Panc1 (cell line): ENCODE measurements at regions not wholly inside any gene's neighbourhood (a gene's known extent, or its start where the extent isn't known, plus 50 kb on each side); places are given as distances from the start of the nearest gene placed in this dataset.

Experiments used
- ATAC-seq: fragments of 200-7000 bp; cut with Tn5 transposase; 2 replicates; pipeline ENCODE4 v1.9.1; 2020; ENCODE audit warnings: mild to moderate bottlenecking, moderate library complexity
- BruUV-seq: library from RNA; stranded (reverse); fragments of 400-500 nt; replicated peaks from 2 replicates; lab custom pipeline; 2021; lab: Mats Ljungman, UMichigan
- CTCF ChIA-PET: fragments of 300-600 bp; sonication (Branson Sonifier 250); formaldehyde crosslinking; loops from one replicate; lab custom pipeline; 2022; ENCODE audit warnings: antibody characterized with exemption; lab: Charles Lee
- POLR2A ChIA-PET: fragments of 300-600 bp; sonication (Branson Sonifier 250); formaldehyde crosslinking; loops from one replicate; lab custom pipeline; 2022; ENCODE audit warnings: antibody characterized with exemption; lab: Charles Lee
- DNase-seq: peaks from one replicate; pipeline ENCODE4 v3.0.0-alpha.2; 2010; ENCODE audit warnings: low read depth, low spot score
- H3K27ac ChIP-seq: 2 replicates; pipeline ENCODE4 v1.5.1; 2011; ENCODE audit warnings: mild to moderate bottlenecking, low read length, inconsistent platforms
- H3K27me3 ChIP-seq: fragments of 200-500 bp; sonication (Bioruptor generic); 2 replicates; pipeline ENCODE4 v1.6.0; 2014; ENCODE audit warnings: low read length, inconsistent platforms; ENCODE audit not compliant: control insufficient read depth, insufficient read depth
- H3K36me3 ChIP-seq: fragments of 200-500 bp; sonication (Bioruptor generic); 2 replicates; pipeline ENCODE4 v1.5.1; 2014; ENCODE audit warnings: inconsistent platforms, mild to moderate bottlenecking, low read length, moderate library complexity; ENCODE audit not compliant: control insufficient read depth, insufficient read depth
- H3K4me1 ChIP-seq: 2 replicates; pipeline ENCODE4 v1.5.1; 2011; ENCODE audit warnings: inconsistent platforms, mild to moderate bottlenecking, low read length, moderate library complexity; ENCODE audit not compliant: control insufficient read depth, insufficient read depth
- H3K4me3 ChIP-seq, 2 experiments: 2 replicates each; pipeline ENCODE4 v1.5.1; 2011 to 2012; ENCODE audit warnings: low read depth in 2 of 2, low read length in 2 of 2, mild to moderate bottlenecking in 2 of 2, inconsistent platforms in 1 of 2, moderate library complexity in 1 of 2
- H3K9me3 ChIP-seq: fragments of 200-500 bp; sonication (Bioruptor generic); 2 replicates; pipeline ENCODE4 v1.5.1; 2014; ENCODE audit warnings: low read depth, mild to moderate bottlenecking, inconsistent platforms, low read length, moderate library complexity; ENCODE audit not compliant: control insufficient read depth, insufficient read depth
- CTCF ChIP-seq: fragments of 450-650 bp; IDR thresholded peaks from 2 replicates; pipeline ENCODE4 v1.5.1; 2017; ENCODE audit warnings: mild to moderate bottlenecking
- POLR2AphosphoS5 ChIP-seq: IDR thresholded peaks from 2 replicates; pipeline ENCODE4 v1.6.1; 2012; ENCODE audit warnings: mild to moderate bottlenecking, low read depth, low read length, moderate library complexity
- SIN3A ChIP-seq: IDR thresholded peaks from 2 replicates; pipeline ENCODE4 v1.6.1; 2012; ENCODE audit warnings: low read depth, mild to moderate bottlenecking, low read length, moderate library complexity, borderline replicate concordance; ENCODE audit not compliant: insufficient read depth
- TCF7L2 ChIP-seq: IDR thresholded peaks from 2 replicates; pipeline ENCODE4 v1.6.1; 2011; ENCODE audit warnings: mild to moderate bottlenecking, low read depth, low read length, inconsistent platforms
- in situ Hi-C: cut with HindIII; loops from 2 replicates; pipeline ENCODE4 v1.10.0; 2016; ENCODE audit warnings: low sequenced_read_pairs, low pct_unique_long_range_greater_than_20kb
- intact Hi-C: fragments of 100-400 bp; cut with micrococcal nuclease; formaldehyde crosslinking; loops from one replicate; pipeline ENCODE4 v1.10.0; 2022; ENCODE audit not compliant: unreplicated experiment
- TF ChIP-seq, protein P1 (sequence below), 2 experiments: IDR thresholded peaks; 2 replicates each; pipeline ENCODE4 v1.6.1; 2011 to 2012; ENCODE audit warnings: low read depth in 2 of 2, control low read depth in 1 of 2, low read length in 1 of 2, mild to moderate bottlenecking in 1 of 2, moderate library complexity in 1 of 2; ENCODE audit not compliant: insufficient read depth in 1 of 2

DNA sequence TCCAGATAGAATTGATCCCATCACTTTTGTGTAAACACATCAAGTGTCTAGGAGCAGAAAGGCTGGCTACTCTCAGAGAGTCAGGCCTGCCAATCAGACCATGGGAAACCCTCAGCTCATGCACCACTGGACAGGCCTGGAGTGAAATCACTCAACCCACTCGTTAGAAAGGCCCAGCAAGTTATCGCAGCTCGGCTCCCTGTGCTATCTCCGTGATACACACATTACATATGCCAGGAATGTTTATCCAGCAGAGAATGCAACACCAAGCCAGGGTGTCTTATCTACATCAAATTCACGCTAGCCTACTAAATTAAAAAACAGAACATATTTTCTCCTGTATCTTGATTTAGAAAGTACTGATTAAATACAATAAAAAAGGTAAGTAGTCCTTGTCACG lies 232.4 kb upstream of the FOXQ1 start:
- in situ Hi-C loops = no loop called here
- no peaks in the 10 kb centered on the region for H3K4me1 ChIP-seq
- no peaks in the 10 kb centered on the region for H3K9me3 ChIP-seq
- no TSS peak for BruUV-seq
- H3K4me3 ChIP-seq = no peak overlapping the region
- TF ChIP-seq TCF7L2 (no peak), SIN3A (no peak), POLR2AphosphoS5 (no peak), CTCF (no peak)
- TF ChIP-seq, protein P1, sequence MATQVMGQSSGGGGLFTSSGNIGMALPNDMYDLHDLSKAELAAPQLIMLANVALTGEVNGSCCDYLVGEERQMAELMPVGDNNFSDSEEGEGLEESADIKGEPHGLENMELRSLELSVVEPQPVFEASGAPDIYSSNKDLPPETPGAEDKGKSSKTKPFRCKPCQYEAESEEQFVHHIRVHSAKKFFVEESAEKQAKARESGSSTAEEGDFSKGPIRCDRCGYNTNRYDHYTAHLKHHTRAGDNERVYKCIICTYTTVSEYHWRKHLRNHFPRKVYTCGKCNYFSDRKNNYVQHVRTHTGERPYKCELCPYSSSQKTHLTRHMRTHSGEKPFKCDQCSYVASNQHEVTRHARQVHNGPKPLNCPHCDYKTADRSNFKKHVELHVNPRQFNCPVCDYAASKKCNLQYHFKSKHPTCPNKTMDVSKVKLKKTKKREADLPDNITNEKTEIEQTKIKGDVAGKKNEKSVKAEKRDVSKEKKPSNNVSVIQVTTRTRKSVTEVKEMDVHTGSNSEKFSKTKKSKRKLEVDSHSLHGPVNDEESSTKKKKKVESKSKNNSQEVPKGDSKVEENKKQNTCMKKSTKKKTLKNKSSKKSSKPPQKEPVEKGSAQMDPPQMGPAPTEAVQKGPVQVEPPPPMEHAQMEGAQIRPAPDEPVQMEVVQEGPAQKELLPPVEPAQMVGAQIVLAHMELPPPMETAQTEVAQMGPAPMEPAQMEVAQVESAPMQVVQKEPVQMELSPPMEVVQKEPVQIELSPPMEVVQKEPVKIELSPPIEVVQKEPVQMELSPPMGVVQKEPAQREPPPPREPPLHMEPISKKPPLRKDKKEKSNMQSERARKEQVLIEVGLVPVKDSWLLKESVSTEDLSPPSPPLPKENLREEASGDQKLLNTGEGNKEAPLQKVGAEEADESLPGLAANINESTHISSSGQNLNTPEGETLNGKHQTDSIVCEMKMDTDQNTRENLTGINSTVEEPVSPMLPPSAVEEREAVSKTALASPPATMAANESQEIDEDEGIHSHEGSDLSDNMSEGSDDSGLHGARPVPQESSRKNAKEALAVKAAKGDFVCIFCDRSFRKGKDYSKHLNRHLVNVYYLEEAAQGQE (IDR thresholded peaks at IDR 0.05; ENCODE audit: insufficient read depth in 1 of 2, low read depth in 2 of 2, low read length in 1 of 2) = no peak
- intact Hi-C loops = no loop called here
- ATAC-seq = peak; percentile 53; the same call in 1 of the 2 replicates
- no peak for DNase-seq
- no peak overlapping the region for H3K27ac ChIP-seq
- ChIA-PET POLR2A (no interaction called here), CTCF (no interaction called here)
- H3K27me3 ChIP-seq = no peaks in the 10 kb centered on the region
- H3K36me3 ChIP-seq = no peaks in the 10 kb centered on the region

DNA sequence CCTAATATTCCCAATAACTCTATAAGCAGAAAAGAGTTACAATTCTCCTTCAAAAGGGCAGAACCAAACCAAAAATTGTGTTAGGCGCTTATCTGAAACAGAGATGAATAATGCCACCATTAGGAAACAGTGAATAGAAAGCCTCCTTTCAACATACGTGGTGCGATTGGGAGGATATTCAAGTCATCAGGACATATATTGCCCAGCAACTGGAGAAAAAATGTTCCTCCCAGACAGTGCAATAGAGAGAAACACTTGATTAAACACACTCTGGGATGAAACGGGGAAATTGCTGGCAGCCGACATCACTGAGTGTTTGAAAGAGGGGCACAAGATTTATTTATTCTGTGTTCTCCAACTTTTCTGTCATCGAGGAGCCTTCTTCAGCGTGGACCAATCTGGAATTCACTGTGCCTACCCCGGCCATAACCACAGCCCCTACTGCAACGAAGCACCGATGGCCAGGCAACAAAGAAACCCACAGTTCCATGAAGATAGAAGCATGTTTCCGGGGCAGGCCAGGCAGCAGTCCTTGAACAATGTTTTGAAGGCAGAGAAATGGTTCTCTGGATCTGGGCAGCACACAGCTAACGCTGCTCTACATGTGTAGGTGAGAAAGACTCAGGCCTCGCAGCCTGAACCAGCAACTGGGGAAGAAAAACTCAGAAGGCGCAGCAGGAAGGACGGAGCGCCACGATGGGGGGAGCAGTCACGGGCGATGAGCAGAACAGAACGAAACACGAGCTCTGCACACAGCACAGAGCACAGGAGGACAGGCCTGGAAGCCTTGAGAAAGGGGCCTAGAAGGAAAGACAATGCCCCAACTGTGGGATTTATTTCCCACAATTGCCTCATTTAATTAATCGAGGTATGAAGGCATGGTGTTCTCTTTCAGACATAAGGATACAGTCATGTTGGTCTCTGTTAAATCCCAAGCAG lies 234.2 kb upstream of the FOXQ1 start:
- DNase-seq = no peak
- no peaks in the 10 kb centered on the region for H3K9me3 ChIP-seq
- no peaks in the 10 kb centered on the region for H3K36me3 ChIP-seq
- TF ChIP-seq POLR2AphosphoS5 (no peak), SIN3A (no peak), TCF7L2 (no peak), CTCF (no peak)
- TF ChIP-seq, protein P1 (IDR thresholded peaks at IDR 0.05; ENCODE audit: insufficient read depth in 1 of 2, low read depth in 2 of 2, low read length in 1 of 2) = no peak
- POLR2A ChIA-PET = no interaction called here
- no peak overlapping the region for H3K4me3 ChIP-seq
- ATAC-seq = no peak
- no TSS peak for BruUV-seq
- H3K4me1 ChIP-seq = no peaks in the 10 kb centered on the region
- H3K27ac ChIP-seq = no peak overlapping the region
- in situ Hi-C loops = no loop called here
- intact Hi-C loops = no loop called here
- CTCF ChIA-PET = no interaction called here
- no peaks in the 10 kb centered on the region for H3K27me3 ChIP-seq
